Effector CD8-positive, alpha-beta T cell (primary cell): ENCODE measurements at regions not wholly inside any gene's neighbourhood (a gene's known extent, or its start where the extent isn't known, plus 50 kb on each side); places are given as distances from the start of the nearest gene placed in this dataset.
"Not testable (repeated sequence)": the region's sequence is repeated elsewhere in the genome, so short reads cannot be mapped to it uniquely, and the experiment has no call there.

Source experiments
- DNase-seq: peaks from one replicate; lab custom pipeline; 2025; lab: John Stamatoyannopoulos, UW

GRCh38 chr1:120941066-120941465 is 51.5 kb downstream of the PPIAL4A start:
- DNase-seq = not testable (repeated sequence)

- DNase-seq = peak; percentile 33
Observed at GRCh38 chr1:120941836-120942217, 52.3 kb downstream of the PPIAL4A start.

GRCh38 chr1:120942218-120942944 is 52.8 kb downstream of the PPIAL4A start:
- peak; percentile 77 for DNase-seq

GRCh38 chr1:120942945-120943319 is 53.4 kb downstream of the PPIAL4A start:
- DNase-seq = not testable (repeated sequence)

GRCh38 chr1:120944691-120945090 is 55.1 kb downstream of the PPIAL4A start:
- DNase-seq = not testable (repeated sequence)

GRCh38 chr1:120945122-120945521 is 55.6 kb downstream of the PPIAL4A start:
- not testable (repeated sequence) for DNase-seq

- DNase-seq = not testable (repeated sequence)
Observed at GRCh38 chr1:120947114-120947513, 57.5 kb downstream of the PPIAL4A start.

GRCh38 chr1:120949724-120950123 is 60.2 kb downstream of the PPIAL4A start:
- DNase-seq = not testable (repeated sequence)

- not testable (repeated sequence) for DNase-seq
Observed at GRCh38 chr1:120950633-120951032, 61.1 kb downstream of the PPIAL4A start.

GRCh38 chr1:120951100-120951499 is 61.5 kb downstream of the PPIAL4A start:
- DNase-seq = not testable (repeated sequence)

GRCh38 chr1:120952207-120952870 is 62.8 kb downstream of the PPIAL4A start:
- not testable (repeated sequence) for DNase-seq

GRCh38 chr1:120952871-120953265 is 63.3 kb downstream of the PPIAL4A start:
- DNase-seq = not testable (repeated sequence)

GRCh38 chr1:120954736-120955135 is 65.2 kb downstream of the PPIAL4A start:
- DNase-seq = no peak

- not testable (repeated sequence) for DNase-seq
Observed at GRCh38 chr1:120955961-120956360, 66.4 kb downstream of the PPIAL4A start.

GRCh38 chr1:120966018-120966417 is 76.4 kb downstream of the PPIAL4A start:
- DNase-seq = not testable (repeated sequence)

GRCh38 chr1:120972863-120973262 is 83.3 kb downstream of the PPIAL4A start:
- DNase-seq = not testable (repeated sequence)

- DNase-seq = not testable (repeated sequence)
Observed at GRCh38 chr1:120973836-120974235, 84.3 kb downstream of the PPIAL4A start.

- not testable (repeated sequence) for DNase-seq
Observed at GRCh38 chr1:120977279-120977678, 87.7 kb downstream of the PPIAL4A start.

- not testable (repeated sequence) for DNase-seq
Observed at GRCh38 chr1:120981489-120982094, 92.0 kb downstream of the PPIAL4A start.

GRCh38 chr1:120994614-120995013 is 105.0 kb downstream of the PPIAL4A start:
- not testable (repeated sequence) for DNase-seq

GRCh38 chr1:120995025-120995424 is 105.5 kb downstream of the PPIAL4A start:
- not testable (repeated sequence) for DNase-seq

- DNase-seq = not testable (repeated sequence)
Observed at GRCh38 chr1:121001090-121001726, 111.6 kb downstream of the PPIAL4A start.
